Hematopoietic multipotent progenitor cell treated with erythropoietin and hydrocortisone succinate and interleukin-3 and kit ligand, for 6 days (in vitro differentiated cells): ENCODE measurements at regions not wholly inside any gene's neighbourhood (a gene's known extent, or its start where the extent isn't known, plus 50 kb on each side); places are given as distances from the start of the nearest gene placed in this dataset.
"Not testable (repeated sequence)": the region's sequence is repeated elsewhere in the genome, so short reads cannot be mapped to it uniquely, and the experiment has no call there.

Experiments
- DNase-seq: peaks from one replicate; pipeline ENCODE4 v3.0.0-alpha.2; 2015

- no peak for DNase-seq
Measured at GRCh38 chr4:183816882-183817509, 88.1 kb upstream of the STOX2 start.

GRCh38 chr4:183818591-183818990, 86.5 kb upstream of the STOX2 start:
- DNase-seq = not testable (repeated sequence)

GRCh38 chr4:183821076-183821853, 83.8 kb upstream of the STOX2 start:
- DNase-seq = no peak

- DNase-seq = no peak
Measured at GRCh38 chr4:183823434-183823833, 81.7 kb upstream of the STOX2 start.

- DNase-seq = no peak
Measured at GRCh38 chr4:183825346-183825745, 79.8 kb upstream of the STOX2 start.

- no peak for DNase-seq
Measured at GRCh38 chr4:183826461-183826860, 78.6 kb upstream of the STOX2 start.

GRCh38 chr4:183828125-183828524, 77.0 kb upstream of the STOX2 start:
- no peak for DNase-seq

GRCh38 chr4:183828839-183829238, 76.3 kb upstream of the STOX2 start:
- DNase-seq = no peak

- no peak for DNase-seq
Measured at GRCh38 chr4:183830438-183830985, 74.6 kb upstream of the STOX2 start.

GRCh38 chr4:183831026-183831446, 74.1 kb upstream of the STOX2 start:
- peak; percentile 10 for DNase-seq

- peak; percentile 30 for DNase-seq
Measured at GRCh38 chr4:183831683-183832082, 73.4 kb upstream of the STOX2 start.

- DNase-seq = peak; percentile 26
Measured at GRCh38 chr4:183832776-183833450, 72.2 kb upstream of the STOX2 start.

GRCh38 chr4:183834252-183834651, 70.9 kb upstream of the STOX2 start:
- no peak for DNase-seq

- DNase-seq = no peak
Measured at GRCh38 chr4:183837222-183837621, 67.9 kb upstream of the STOX2 start.

GRCh38 chr4:183838987-183839712, 66.0 kb upstream of the STOX2 start:
- DNase-seq = peak; percentile 22

GRCh38 chr4:183840311-183840710, 64.8 kb upstream of the STOX2 start:
- DNase-seq = peak; percentile 92

GRCh38 chr4:183841001-183841400, 64.1 kb upstream of the STOX2 start:
- DNase-seq = no peak

GRCh38 chr4:183842129-183842528, 63.0 kb upstream of the STOX2 start:
- DNase-seq = no peak

- no peak for DNase-seq
Measured at GRCh38 chr4:183843248-183843671, 61.8 kb upstream of the STOX2 start.

GRCh38 chr4:183846951-183847350, 58.2 kb upstream of the STOX2 start:
- DNase-seq = no peak

GRCh38 chr4:183848805-183849204, 56.3 kb upstream of the STOX2 start:
- DNase-seq = no peak

- DNase-seq = peak; percentile 63
Measured at GRCh38 chr4:183852910-183853547, 52.1 kb upstream of the STOX2 start.
